ENCODE measurements at regions not wholly inside any gene's neighbourhood (a gene's known extent, or its start where the extent isn't known, plus 50 kb on each side); places are given as distances from the start of the nearest gene placed in this dataset.

GRCh38 chr7:86953219-86953618 is 106.2 kb downstream of the ELAPOR2 start:
- DNase-seq (ENCODE audit: low read depth) = no peak
- TF ChIP-seq CTCF (conservative IDR thresholded peaks at IDR 0.05; ENCODE audit: low read length) = no peak
- no peak overlapping the region for H3K4me3 ChIP-seq (ENCODE audit: low read length)

- H3K4me3 ChIP-seq (ENCODE audit: low read length) = no peak overlapping the region
- DNase-seq (ENCODE audit: low read depth) = no peak
- no peak for TF ChIP-seq CTCF (conservative IDR thresholded peaks at IDR 0.05; ENCODE audit: low read length)
Measured at GRCh38 chr7:86951895-86952294, 107.6 kb downstream of the ELAPOR2 start.

- no peak overlapping the region for H3K4me3 ChIP-seq (ENCODE audit: low read length)
- DNase-seq (ENCODE audit: low read depth) = no peak
- no peak for TF ChIP-seq CTCF (conservative IDR thresholded peaks at IDR 0.05; ENCODE audit: low read length)
Measured at GRCh38 chr7:86950944-86951343, 108.5 kb downstream of the ELAPOR2 start.

- DNase-seq (ENCODE audit: low read depth) = no peak
- TF ChIP-seq CTCF (conservative IDR thresholded peaks at IDR 0.05; ENCODE audit: low read length) = no peak
- H3K4me3 ChIP-seq (ENCODE audit: low read length) = no peak overlapping the region
Measured at GRCh38 chr7:86950360-86950759, 109.1 kb downstream of the ELAPOR2 start.

GRCh38 chr7:86949779-86950260 is 109.6 kb downstream of the ELAPOR2 start:
- no peak overlapping the region for H3K4me3 ChIP-seq (ENCODE audit: low read length)
- DNase-seq (ENCODE audit: low read depth) = no peak
- TF ChIP-seq CTCF (conservative IDR thresholded peaks at IDR 0.05; ENCODE audit: low read length) = no peak

- no peak overlapping the region for H3K4me3 ChIP-seq (ENCODE audit: low read length)
- no peak for TF ChIP-seq CTCF (conservative IDR thresholded peaks at IDR 0.05; ENCODE audit: low read length)
- DNase-seq (ENCODE audit: low read depth) = no peak
Measured at GRCh38 chr7:86949052-86949778, 110.2 kb downstream of the ELAPOR2 start.

- no peak for TF ChIP-seq CTCF (conservative IDR thresholded peaks at IDR 0.05; ENCODE audit: low read length)
- DNase-seq (ENCODE audit: low read depth) = peak; percentile 25
- H3K4me3 ChIP-seq (ENCODE audit: low read length) = no peak overlapping the region
Measured at GRCh38 chr7:86947929-86948328, 111.5 kb downstream of the ELAPOR2 start.
